HG02798 (cell line): ENCODE measurements at regions not wholly inside any gene's neighbourhood (a gene's known extent, or its start where the extent isn't known, plus 50 kb on each side); places are given as distances from the start of the nearest gene placed in this dataset.

Experiments used
- ATAC-seq: cut with Tn5 transposase; IDR thresholded peaks from one replicate; pipeline ENCODE4 v1.9.1; 2021; ENCODE audit warnings: mild to moderate bottlenecking; ENCODE audit not compliant: unreplicated experiment, poor library complexity

DNA sequence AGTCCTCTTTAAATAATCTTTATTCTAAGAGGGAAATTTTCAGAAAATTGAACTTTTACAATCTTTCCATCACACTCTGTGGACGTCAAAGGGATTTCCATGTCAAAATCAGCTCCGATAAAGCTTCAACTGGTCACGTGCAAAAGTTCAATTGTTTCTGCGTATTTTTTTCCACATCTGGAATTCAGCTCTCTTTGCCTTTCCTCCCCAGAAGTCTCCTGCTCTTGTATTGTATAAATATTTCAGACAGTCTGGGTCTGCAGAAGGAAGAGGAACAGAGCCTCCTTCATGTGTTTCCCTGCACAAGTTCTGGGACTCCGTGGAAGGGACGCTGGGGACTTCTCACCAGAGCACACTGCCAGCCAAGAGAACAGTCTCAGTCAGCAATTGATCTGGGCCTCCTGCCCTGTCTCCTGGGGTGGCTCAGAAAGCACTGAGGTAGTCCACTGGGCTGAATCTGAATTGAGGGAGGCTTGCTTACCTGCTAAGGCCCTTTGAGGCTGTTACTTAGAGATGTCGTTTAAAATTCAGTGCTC is 251.5 kb downstream of the TFCP2L1 start:
- no peak for ATAC-seq

DNA sequence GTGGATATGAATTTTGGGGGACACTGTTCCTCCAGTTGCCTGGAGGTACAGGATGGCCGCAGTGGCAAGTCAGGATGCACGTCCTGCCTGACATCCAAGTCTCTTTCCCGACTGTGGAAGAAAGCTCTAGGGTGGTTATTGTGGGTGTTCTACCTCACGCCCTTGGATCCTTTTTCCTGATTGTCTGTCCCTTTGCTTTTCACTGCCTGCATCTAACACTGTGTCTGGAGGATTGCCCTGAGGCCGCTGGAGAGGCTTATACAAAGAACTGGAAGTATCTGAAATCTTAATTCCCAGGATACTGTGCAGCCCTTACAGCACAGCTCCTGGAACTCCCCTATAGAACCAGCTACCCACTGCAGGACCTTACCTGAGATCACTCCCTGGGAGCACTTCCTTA is 250.5 kb downstream of the TFCP2L1 start:
- ATAC-seq = no peak

DNA sequence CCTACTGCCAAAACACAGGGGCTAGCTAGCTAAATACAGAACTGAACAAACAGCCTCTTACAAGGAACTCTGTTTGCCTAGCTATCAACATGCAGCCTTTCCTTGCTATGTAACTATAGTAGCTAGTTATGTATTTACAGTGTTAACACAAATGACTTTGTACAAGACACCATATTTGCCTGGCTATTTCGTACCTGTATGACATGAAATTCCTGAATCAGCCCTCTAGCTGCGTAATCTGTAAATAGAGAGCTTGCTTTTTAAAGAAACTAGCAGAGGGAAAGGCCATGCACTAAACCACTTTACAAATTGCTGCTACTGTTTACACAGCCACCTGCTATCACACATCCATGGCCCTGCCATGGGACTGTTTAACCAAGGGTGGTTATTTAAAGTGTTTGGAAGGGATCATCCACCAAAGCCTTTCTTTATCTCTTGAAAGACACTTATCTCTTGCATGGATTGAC is 248.7 kb downstream of the TFCP2L1 start:
- ATAC-seq = no peak

DNA sequence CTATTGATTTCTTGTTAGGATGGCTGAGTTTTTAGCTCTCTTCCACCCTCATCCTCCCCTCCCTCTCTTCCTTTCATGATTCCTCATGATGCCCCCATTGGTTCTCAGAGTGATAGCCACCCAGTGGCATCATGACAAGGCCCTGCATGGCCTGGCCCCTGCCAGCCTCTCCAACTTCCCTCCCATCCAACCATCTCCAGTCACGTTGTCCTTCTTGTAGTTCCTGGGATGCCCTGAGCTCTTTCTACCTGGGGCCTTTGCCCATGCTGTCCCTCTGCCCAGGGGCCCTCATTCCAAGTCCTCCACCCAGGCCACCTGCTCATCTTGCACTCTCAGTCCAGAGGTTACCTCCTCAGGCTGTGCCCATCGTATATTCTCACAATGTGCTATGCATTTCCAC is 247.5 kb downstream of the TFCP2L1 start:
- ATAC-seq = no peak

DNA sequence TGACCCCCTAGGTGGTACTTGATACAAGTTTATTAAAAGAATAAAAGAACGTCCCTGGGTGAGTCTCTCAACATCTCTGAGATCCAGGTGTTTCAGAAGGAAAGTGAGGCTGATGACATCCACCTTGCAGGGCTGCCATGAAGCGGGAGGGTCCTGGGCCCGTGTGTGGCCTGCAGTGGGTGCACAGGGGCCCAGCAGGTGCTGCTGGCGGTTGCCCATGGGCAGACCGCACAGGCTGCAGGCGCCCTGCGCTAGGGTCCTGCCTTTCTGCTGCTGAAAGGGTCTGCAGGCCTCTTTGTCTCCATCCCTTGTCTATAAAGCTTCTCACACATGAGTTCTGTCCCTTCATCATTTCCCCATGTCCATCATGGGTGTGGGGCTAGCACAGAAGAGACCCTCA is 247.0 kb downstream of the TFCP2L1 start:
- no peak for ATAC-seq

DNA sequence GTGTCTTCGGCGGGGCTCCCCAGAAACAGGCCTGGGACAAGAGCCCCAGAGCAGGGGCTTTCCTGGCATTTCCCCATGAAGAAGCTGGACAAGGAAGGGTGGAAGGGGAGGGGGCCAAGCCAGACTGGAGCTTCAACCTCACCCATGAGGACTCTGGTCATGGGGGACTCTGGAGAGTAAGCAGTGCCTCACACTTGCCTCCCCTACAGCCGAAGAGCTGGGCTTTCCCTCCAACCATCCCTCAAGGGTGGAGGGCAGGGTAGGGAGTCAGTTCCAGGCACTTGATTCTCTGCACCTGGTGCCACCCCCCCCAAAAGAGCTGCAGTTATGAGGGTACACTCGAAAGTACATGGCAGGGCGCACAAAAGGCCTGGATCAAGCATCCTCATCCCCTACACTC is 246.6 kb downstream of the TFCP2L1 start:
- ATAC-seq = no peak

DNA sequence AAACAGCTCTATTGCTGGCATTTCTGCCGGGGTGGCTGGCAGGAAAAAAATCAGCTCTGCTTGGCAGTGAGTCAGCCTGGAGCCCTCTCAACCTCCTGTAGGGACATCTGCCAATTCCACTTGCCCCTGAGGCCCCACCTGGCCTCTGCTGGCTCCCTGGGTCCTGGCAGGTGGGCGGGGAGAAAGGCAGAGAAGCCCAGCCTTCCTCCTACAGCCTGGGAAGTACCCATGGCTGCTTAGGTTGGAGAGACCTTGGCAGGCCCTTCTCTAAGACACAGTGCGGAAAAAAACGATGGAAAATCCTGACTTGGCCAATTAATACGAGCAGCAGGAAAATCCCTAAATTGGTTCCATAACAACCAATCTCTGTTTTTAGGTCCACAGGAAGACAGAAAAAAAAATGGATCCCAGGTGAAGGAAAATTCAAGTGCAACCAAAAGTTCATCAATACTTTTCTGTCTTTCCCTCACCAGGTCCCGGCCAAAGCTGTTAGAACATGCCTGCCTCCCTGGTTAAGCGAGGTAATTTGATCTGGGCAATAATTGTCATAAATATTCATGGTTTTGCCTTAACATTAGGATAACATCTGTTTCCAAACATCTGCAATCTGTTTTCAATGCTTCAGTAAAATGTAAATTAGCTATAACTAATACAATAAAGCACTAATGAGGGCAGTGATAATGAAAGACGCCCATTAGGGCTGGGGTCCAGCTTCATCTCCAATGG is 245.9 kb downstream of the TFCP2L1 start:
- ATAC-seq = no peak

DNA sequence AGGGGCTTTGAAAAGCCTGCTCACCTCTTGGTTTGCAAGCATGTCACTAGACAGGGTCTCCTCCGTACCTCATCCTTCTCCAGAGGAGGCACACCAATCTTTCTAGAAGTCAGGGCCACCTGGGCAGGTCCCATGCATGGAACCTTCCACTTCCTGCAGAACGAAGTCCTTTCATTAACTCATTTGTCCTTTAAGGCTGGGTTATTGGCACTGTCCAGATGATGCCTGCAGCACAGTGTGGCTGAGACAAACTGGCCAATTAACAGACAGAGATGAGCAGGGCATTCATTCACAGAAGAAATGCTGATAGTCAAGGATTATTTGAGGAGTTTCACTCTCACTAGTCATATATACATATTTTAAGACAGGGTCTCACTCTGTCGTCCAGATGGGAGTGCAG is 245.3 kb downstream of the TFCP2L1 start:
- ATAC-seq = no peak

DNA sequence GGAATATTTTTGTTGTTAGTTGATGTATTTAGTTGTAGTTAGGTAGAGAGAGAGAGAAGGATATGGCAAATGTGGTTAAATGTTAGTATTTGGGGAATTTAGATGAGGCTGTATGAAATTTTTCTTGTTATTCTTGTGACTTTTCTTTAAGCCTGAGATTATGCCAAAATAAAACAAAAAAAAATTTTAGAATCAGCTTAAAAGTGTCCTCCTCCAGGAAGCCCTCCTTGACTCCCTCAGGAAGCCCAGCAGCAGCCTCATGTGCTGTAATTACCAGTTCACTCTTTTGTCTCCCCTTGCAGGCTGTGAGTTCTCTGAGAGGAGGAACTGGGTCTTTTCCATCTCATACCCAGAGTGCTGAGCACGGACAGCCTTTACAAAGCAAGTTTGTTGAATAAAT is 243.5 kb downstream of the TFCP2L1 start:
- ATAC-seq = no peak

DNA sequence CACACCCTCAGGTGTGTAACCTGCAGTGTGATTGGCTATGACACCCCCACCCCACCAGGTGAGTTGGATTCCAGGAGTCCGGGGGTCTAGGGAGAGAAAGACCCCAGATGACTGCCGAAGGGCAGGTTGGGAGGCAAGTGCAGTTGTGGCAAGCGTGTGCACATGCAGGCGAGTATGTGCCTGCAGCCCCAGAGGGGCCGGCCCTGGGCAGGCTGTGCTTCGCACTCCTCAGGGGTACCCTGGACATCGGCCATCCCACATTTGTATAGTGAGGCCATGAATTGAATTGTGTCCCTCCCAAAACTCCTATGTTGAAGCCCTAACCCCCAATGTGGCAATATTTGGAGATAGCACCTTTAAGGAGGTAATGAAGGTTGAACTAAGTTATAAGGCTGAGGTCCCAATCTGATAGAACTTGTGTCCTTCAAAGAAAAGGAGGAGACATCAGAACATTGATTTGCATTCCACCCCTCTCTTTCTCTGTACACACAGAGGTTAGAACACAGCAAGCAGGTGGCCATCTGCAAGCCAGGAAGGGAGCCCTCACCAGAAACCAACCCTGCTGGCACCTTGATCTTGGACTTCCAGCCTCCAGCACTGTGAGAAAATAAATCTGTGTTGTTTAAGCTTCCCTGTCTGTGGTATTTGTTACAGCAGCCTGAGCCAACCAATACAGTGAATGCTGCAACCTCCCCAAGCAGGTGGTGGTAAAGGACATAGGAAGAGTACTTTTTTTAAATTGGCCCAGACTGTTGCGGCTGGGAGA is 241.8 kb downstream of the TFCP2L1 start:
- no peak for ATAC-seq

DNA sequence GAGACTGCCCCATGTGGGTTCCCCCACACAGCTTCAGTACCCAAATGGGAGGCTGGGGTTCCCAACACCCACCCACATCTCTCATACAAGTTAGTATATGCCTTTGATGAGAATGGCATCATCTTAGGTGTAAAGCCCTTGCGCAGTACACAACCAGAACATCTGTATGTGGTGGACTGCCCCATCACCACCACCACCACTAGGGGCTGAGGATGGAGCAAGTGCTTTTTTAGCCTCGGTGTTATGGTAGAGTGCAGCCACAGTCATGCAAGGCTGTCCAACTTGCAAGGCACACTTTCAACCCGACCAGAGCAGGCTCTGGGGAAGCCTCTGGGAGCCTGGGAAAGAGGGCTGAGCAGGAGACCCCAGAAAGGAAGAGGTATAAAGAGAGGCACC is 241.2 kb downstream of the TFCP2L1 start:
- ATAC-seq = no peak

DNA sequence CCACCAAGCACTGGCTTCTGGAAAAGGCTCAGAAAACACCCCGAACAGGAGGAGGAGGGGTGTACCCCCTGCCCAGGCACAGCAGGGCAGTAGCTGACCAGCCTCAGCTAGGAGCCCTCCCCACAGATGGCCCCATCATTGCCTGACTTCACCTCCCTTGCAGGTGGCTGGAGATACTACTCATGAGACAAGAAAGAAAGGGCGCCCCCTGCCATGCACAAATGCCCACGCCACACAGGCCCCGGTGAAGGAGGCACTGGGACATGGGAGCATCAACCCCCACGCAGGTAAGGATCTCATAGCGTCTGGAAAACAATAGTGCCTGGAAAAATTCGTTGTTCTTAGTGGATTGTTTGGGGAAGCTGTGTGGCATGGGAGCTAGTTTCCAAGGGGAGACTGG is 240.6 kb downstream of the TFCP2L1 start:
- ATAC-seq = no peak

DNA sequence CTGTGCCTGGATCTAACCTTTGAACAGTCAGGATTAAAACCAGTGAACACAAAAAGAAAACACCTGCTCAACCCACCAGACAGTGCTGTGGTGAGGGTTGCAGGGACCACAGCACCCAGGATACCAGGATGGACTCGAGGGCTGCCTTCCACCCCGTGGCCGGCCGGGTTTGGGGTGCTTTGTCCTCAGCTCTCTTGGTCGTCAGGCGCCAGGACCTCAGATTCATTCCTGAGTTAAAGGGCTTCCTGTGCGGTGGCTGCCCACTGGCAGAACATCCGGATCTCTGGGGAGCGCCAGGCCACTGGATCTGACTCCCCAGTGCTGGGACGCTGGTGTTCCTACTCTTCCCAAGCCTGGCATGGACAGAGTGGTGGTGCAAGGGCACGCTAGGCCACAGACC is 239.8 kb downstream of the TFCP2L1 start:
- no peak for ATAC-seq

DNA sequence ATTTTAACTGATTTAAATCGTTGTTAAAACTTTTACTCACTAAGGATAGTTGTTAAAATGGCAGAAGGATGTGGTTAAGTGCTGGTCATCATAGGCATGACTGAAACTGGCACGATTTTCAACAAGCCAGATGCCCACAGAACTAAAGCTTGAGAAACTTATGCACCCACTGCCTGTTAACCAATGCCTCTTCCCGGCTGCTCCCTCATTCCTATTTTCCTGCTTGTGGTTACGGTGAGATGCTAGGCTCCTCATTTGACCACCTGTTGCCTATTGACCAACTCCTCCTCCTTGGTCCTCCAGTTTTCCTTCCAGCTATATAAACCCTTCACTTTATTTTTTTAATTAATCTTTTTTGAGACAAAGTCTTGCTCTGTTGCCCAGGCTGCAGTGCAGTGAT is 238.7 kb downstream of the TFCP2L1 start:
- ATAC-seq = no peak

DNA sequence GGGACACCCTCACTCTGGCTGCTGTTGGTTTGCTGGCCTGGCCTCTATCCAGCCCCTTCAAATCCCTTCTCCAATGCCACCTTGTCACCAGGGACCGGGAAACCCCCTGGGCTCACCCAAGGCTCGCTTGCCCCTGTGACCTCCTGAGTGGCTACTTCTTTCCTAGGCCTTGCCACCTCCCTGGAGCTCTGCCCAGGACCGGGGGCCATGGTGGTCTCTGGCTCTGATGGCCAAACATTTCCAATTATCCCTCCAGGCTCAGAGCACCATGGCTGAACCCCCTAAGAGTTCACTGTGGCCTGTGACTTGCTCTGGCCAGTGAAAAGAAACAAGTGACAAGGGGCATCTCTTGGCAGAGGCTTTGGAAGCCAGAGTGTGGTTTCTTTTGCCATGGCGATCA is 237.6 kb downstream of the TFCP2L1 start:
- no peak for ATAC-seq

DNA sequence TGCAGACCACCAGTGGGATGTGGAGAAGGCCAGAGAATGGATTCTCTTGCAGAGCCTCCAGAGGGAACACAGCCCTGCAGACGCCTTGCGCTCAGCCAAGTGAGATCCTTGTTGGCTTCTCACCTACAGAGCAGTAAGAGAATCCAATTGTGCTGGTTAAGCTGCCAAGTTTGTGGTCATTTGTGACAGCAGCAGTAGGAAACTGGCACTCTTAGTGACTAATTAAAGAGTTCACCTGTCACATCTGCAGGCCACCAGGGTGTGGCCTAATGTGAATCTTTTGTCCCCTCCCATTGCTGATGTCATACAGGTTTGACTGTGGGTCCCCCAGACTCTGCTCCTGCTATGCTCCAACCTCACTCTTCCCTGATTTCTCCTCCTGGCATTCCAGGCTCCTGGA is 235.9 kb downstream of the TFCP2L1 start:
- no peak for ATAC-seq

DNA sequence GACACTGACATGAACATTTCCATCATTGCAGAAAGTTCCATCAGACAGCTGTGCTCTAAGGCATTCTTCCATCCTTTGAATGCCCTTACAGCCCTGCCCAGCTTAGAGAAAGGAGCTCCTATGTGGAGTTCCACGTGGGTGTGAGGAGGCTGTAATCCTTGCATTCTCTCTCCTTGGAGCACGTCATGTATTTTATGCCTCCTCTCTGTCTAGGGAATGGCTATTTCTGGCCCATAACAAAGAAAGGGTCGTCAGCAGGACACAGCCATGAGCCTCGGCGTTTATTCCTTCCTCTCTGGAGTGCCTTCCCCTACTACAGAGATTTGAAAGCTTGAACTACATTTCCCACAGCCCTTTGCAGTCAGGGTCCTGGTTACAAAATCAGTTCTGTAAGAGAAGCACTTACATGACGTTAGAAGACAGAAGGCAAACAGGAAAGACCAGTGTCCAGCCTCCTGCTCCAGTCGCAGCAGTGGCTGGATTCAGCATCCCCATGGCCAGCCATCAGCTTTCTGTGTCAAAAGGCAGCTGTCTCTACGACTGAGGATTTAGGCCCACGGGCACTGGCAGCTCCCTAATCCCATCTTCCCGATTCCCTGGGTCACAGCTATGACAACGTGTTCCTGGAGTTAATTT is 234.9 kb downstream of the TFCP2L1 start:
- no peak for ATAC-seq

DNA sequence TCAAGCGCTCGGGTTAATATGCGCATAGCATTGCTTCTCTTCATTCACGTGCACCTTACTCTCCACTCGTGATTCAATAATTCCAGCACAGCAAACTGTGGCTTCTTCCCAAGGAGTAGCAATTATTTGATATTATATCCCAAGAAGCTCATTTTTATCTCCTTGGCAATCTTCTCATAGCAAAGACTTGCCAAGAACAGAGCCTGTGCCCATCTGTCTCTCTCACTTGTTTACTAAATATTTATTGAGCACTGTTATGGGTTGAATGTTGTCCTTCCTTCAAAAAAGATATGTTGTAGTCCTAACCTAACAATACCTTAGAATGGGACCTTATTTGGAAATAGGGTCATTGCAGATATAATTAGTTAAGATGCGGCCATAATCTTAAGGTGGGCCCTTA is 233.7 kb downstream of the TFCP2L1 start:
- ATAC-seq = no peak

DNA sequence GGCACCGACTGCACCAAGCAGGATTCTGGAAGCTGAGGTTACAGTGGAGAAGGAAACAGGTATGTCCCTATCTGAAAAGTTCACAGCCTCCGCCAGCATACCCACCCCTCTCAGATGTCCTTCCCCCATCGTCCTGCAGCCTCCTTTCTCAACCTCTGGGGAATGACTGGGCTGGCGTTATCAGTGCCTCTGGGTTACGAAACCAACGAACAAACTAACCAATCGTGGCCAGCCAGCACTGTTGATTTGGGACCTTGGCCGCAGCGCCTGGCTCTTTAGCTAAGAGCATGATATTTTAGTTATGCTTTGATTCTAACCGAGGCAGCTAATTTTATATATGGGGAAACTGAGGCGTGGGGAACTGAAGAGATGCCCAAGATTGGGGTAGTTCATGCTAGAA is 233.0 kb downstream of the TFCP2L1 start:
- ATAC-seq = no peak

DNA sequence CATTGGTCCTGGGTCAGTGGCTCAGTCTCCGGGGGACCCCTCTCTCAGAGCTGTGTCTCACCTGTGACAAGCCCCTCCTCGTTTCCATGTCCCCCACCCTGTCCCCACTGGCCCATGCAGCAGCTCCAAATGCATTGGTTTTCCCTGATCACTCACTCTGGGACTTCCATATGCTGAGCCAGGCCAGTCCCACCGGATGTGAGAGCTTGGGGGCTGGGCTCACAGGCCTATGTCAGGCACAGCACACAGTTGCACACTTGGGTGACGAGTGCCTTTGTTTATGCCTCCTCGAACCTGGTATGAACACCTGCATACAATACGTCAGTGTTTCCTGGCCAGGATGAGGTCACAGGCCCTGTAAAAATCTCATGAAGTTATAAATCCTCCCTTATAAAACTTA is 232.5 kb downstream of the TFCP2L1 start:
- ATAC-seq = no peak

DNA sequence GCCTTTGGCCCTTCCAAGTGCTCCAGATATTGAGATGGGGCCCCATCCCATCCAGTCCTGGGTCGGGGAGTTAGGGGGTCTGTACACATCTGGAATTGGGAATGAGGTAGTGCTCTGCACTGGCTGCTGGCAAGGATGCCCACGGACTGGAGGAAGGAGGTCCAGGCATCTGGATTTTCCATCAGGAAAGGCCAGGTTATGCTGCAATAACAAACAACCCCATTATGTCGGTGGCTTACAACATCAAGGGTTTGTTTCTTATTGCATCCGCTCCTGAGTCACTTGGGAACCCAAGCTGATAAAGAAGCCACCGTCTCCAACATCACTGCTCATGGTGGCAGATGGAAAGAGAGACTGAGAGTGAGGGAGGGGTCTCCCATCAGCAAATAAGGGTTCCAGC is 229.9 kb downstream of the TFCP2L1 start:
- no peak for ATAC-seq
